Transverse colon (tissue), 4 donors: ENCODE measurements at regions not wholly inside any gene's neighbourhood (a gene's known extent, or its start where the extent isn't known, plus 50 kb on each side); places are given as distances from the start of the nearest gene placed in this dataset.

Experiments used
- DNase-seq: peaks from one replicate; pipeline ENCODE4 v3.0.0-alpha.2; 2019
- H3K27ac ChIP-seq, 4 donors: fragments of 200-600 bp; sonication (generic); 2 replicates each; pipeline ENCODE4 v1.5.1; 2016 to 2018; ENCODE audit warnings: inconsistent platforms in 4 of 4
- H3K27me3 ChIP-seq: fragments of 200-600 bp; sonication (generic); 2 replicates; pipeline ENCODE4 v1.5.1; 2017; ENCODE audit warnings: inconsistent platforms
- H3K36me3 ChIP-seq, 4 donors: fragments of 200-600 bp; sonication (generic); 2 replicates each; pipeline ENCODE4 v1.5.1; 2017 to 2019; ENCODE audit warnings: inconsistent platforms in 4 of 4
- H3K4me1 ChIP-seq, 4 donors: fragments of 200-600 bp; sonication (generic); 2 replicates each; pipeline ENCODE4 v1.5.1; 2017 to 2020; ENCODE audit warnings: inconsistent platforms in 4 of 4
- H3K4me3 ChIP-seq, 4 donors: fragments of 200-600 bp; sonication (generic); 1 replicate in 1 of 4; 2 replicates in 3 of 4; pipeline versions ENCODE4 v1.5.1 to v1.6.1; 2017 to 2019; ENCODE audit warnings: inconsistent platforms in 4 of 4
- H3K9me3 ChIP-seq, 2 donors: fragments of 200-600 bp; sonication (generic); 2 replicates each; pipeline ENCODE4 v1.5.1; 2017 to 2019; ENCODE audit warnings: inconsistent platforms in 2 of 2
- EP300 ChIP-seq: sonication (generic); formaldehyde crosslinking; IDR thresholded peaks from one replicate; pipeline ENCODE4 v1.6.1; 2017; ENCODE audit warnings: antibody characterized with exemption, low read depth
- POLR2A ChIP-seq: fragments of 450-650 bp; IDR thresholded peaks from one replicate; pipeline ENCODE4 v1.6.1; 2016; ENCODE audit warnings: antibody characterized with exemption, mild to moderate bottlenecking, moderate library complexity
- POLR2AphosphoS5 ChIP-seq, 3 donors: sonication (generic); formaldehyde crosslinking; IDR thresholded peaks; one replicate each; pipeline ENCODE4 v1.6.1; 2016; ENCODE audit warnings: antibody characterized with exemption in 3 of 3
- WGBS, 2 donors: methylation state at CpG; one replicate each; pipeline ENCODE4 v1.1.5; 2018; ENCODE audit warnings: low coverage in 1 of 2; 5-methylcytosine and 5-hydroxymethylcytosine counted together
- in situ Hi-C, 4 donors: fragments of 200-750 bp; cut with MboI; loops; one replicate each; pipeline versions ENCODE4 v1.15.0 to v1.15.1; 2017; ENCODE audit warnings: low sequenced_read_pairs in 3 of 4, low pct_ligation_motif_present in 1 of 4, low pct_unique_long_range_greater_than_20kb in 1 of 4
- intact Hi-C: fragments of 100-400 bp; cut with DNase I; formaldehyde crosslinking; loops from one replicate; pipeline ENCODE4 v1.15.1; 2023; ENCODE audit warnings: low total_unique reads
- TF ChIP-seq, protein P1 (sequence below), 5 experiments: fragments of 200-600 bp in 3 of 5; fragments of 450-650 bp in 2 of 5; sonication (generic) in 3 of 5; IDR thresholded peaks; 1 replicate in 2 of 5; 2 replicates in 3 of 5; pipeline ENCODE4 v1.5.1; 2016 to 2017; ENCODE audit warnings: antibody characterized with exemption in 5 of 5, inconsistent platforms in 3 of 5, mild to moderate bottlenecking in 2 of 5, moderate library complexity in 1 of 5

DNA sequence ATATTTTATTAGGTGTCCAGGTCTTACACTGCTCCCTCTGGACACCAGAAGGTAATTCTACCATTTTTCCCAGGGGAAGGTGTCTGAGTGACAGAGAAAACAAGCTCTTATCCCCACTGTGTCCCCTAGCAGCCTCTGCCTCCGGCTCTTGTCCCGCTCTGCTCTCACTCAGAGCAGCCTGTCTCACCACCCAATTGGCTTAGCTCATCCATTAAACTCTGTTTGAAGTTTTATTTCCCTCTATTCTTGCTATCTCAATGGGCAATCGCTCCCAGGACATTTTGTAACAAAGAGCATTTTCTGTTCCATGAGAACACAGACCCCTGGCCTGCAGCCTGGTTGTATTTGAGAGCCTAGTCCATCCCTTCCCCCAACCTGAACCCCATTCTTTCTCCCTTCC, 90.6 kb upstream of the LDAH start:
- Histone ChIP-seq H3K4me1 (no peaks in the 10 kb centered on the region), H3K4me3 (no peak overlapping the region), H3K36me3 (no peaks in the 10 kb centered on the region), H3K27me3 (no peaks in the 10 kb centered on the region), H3K9me3 (no peaks in the 10 kb centered on the region), H3K27ac (no peak overlapping the region)
- 42 to 52% methylated on average over 1 to 3 of the region's 3 CpGs for WGBS, 2 donors
- no peak for DNase-seq
- intact Hi-C loops (no loop called here), in situ Hi-C loops (no loop called here)
- TF ChIP-seq POLR2A: no peak
- TF ChIP-seq POLR2AphosphoS5 (IDR thresholded peaks at IDR 0.05): no peak
- no peak for TF ChIP-seq EP300
- TF ChIP-seq, protein P1, sequence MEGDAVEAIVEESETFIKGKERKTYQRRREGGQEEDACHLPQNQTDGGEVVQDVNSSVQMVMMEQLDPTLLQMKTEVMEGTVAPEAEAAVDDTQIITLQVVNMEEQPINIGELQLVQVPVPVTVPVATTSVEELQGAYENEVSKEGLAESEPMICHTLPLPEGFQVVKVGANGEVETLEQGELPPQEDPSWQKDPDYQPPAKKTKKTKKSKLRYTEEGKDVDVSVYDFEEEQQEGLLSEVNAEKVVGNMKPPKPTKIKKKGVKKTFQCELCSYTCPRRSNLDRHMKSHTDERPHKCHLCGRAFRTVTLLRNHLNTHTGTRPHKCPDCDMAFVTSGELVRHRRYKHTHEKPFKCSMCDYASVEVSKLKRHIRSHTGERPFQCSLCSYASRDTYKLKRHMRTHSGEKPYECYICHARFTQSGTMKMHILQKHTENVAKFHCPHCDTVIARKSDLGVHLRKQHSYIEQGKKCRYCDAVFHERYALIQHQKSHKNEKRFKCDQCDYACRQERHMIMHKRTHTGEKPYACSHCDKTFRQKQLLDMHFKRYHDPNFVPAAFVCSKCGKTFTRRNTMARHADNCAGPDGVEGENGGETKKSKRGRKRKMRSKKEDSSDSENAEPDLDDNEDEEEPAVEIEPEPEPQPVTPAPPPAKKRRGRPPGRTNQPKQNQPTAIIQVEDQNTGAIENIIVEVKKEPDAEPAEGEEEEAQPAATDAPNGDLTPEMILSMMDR (IDR thresholded peaks at IDR 0.05): no peak

DNA sequence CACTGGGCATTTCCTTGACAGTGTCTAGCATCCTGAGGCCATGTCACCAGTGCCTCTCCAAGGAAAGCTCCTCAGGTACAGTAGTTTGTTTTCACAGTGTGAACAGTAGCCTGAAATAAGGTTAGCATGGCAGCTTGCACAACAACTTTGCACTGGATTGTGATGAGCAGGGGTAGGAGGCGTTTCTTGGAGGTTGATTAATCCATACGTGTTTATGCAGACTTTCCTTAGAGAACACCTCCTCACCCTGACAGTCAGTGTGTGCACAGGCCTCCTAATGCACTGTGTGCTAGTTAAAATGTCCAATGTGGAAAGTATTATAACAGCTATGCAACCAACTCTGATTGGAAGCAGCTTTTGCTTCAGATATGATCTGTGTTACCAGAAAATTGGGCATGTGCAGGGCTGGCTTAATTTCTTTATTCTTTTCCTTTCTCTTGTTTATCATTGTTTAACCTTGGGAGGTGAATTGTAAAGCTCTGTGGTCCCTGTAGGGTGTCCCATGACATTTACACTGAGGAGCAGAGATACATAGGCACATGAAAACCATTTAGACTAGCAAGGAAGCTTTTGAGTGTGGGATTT, 77.2 kb upstream of the LDAH start:
- WGBS, 2 donors: 74% methylated on average over 2 of the region's 2 CpGs; no CpG with 5 or more reads in 1 of the 2 donors
- no peak for DNase-seq
- H3K27ac ChIP-seq: no peak overlapping the region
- no peak overlapping the region for H3K4me3 ChIP-seq
- H3K9me3 ChIP-seq: no peaks in the 10 kb centered on the region
- intact Hi-C loops (loop anchor here (5.0 kb wide), 1 partner anchor 1817 kb away; no protein-coding TSS in a partner anchor), in situ Hi-C loops (no loop called here)
- H3K4me1 ChIP-seq: no peaks in the 10 kb centered on the region
- TF ChIP-seq POLR2A (no peak), EP300 (no peak), POLR2AphosphoS5 (IDR thresholded peaks at IDR 0.05) (no peak)
- TF ChIP-seq, protein P1 (IDR thresholded peaks at IDR 0.05): no peak
- H3K36me3 ChIP-seq: no peaks in the 10 kb centered on the region
- H3K27me3 ChIP-seq: no peaks in the 10 kb centered on the region

DNA sequence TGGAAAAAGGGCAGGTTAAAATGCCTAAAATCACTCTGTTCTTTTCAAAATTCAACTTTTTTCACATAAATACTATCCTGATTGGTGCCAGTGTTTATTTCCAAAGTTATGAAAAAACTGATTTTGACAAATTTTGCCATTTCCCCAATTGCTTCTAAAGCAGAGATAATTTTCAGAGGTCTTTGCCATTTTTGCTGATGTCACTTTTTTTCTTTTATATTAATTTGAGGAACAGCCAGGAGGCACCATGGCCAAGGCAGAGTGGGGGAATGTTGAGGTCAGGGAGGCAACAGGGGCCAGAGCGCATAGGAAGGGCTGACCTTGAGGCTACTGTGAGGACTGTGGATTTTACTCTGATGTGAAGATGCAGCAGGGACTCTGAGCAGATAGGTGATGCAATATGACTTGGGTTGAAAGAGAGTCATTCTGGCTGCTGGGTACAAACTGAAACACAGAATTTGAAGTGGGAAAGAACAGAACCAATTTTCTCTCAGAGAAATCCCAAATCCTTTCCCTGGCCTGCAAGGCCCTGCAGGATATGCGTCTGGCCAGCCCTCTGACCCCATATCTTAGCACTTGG, 75.1 kb upstream of the LDAH start:
- 88 to 92% methylated on average over 2 of the region's 2 CpGs for WGBS, 2 donors
- H3K36me3 ChIP-seq: no peaks in the 10 kb centered on the region
- TF ChIP-seq POLR2AphosphoS5 (IDR thresholded peaks at IDR 0.05) (no peak), EP300 (no peak), POLR2A (no peak)
- TF ChIP-seq, protein P1 (IDR thresholded peaks at IDR 0.05): no peak
- H3K4me3 ChIP-seq: no peak overlapping the region
- no peak for DNase-seq
- H3K27me3 ChIP-seq: no peaks in the 10 kb centered on the region
- in situ Hi-C loops (no loop called here), intact Hi-C loops (no loop called here)
- no peaks in the 10 kb centered on the region for H3K4me1 ChIP-seq
- H3K9me3 ChIP-seq: peaks cover 0 to 3% of the 10 kb centered on the region in 2 donors
- H3K27ac ChIP-seq: no peak overlapping the region

DNA sequence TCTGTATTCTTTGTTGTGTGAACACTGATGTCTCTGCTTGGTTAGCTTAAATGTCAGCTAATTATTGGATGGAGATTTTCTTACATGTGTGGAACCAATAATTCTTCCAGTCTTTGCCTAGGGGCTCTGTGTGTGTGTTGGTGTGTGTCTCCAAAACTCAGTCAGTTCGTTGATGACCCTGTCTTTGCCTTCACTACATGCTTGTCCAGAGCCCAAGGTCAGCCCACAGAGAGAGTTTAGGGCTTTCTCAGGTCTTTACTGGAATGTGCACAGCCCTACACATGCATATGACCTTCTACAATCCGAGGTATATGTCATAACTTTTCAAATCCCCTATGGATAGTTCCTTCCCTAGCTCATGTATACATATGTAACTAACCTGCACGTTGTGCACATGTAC, 74.1 kb upstream of the LDAH start:
- H3K36me3 ChIP-seq: no peaks in the 10 kb centered on the region
- intact Hi-C loops: no loop called here
- peaks cover 0 to 3% of the 10 kb centered on the region in 2 donors for H3K9me3 ChIP-seq
- H3K4me3 ChIP-seq: no peak overlapping the region
- WGBS, 2 donors: 49% methylated on average over 2 to 3 of the region's 3 CpGs
- H3K4me1 ChIP-seq: no peaks in the 10 kb centered on the region
- in situ Hi-C loops: no loop called here
- no peaks in the 10 kb centered on the region for H3K27me3 ChIP-seq
- H3K27ac ChIP-seq: no peak overlapping the region
- DNase-seq: no peak
- TF ChIP-seq EP300 (no peak), POLR2AphosphoS5 (IDR thresholded peaks at IDR 0.05) (no peak), POLR2A (no peak)
